H1 (cell line): ENCODE measurements at regions not wholly inside any gene's neighbourhood (a gene's known extent, or its start where the extent isn't known, plus 50 kb on each side); places are given as distances from the start of the nearest gene placed in this dataset.

Experiments
- RFX5 ChIP-seq: IDR thresholded peaks from 2 replicates; pipeline ENCODE4 v1.6.1; 2011; ENCODE audit warnings: low read depth, low read length, improper control_type of control experiment, borderline replicate concordance
- SIRT6 ChIP-seq: IDR thresholded peaks from one replicate; pipeline ENCODE4 v1.7.1; 2012; ENCODE audit warnings: low read length, inconsistent platforms
- USF2 ChIP-seq: IDR thresholded peaks from 2 replicates; pipeline ENCODE4 v1.6.1; 2011; ENCODE audit warnings: low read length, improper control_type of control experiment
- YY1 ChIP-seq: IDR thresholded peaks from 2 replicates; pipeline ENCODE4 v1.6.1; 2011; ENCODE audit warnings: low read depth, mild to moderate bottlenecking, low read length

- no peak for TF ChIP-seq USF2
- no peak for TF ChIP-seq YY1
- TF ChIP-seq SIRT6: no peak
- no peak for TF ChIP-seq RFX5
These were observed 252.7 kb upstream of the FAR2 start (continued) for GRCh38 chr12:28896421-28896820.
